Type B pancreatic cell (in vitro differentiated cells): ENCODE measurements at regions not wholly inside any gene's neighbourhood (a gene's known extent, or its start where the extent isn't known, plus 50 kb on each side); places are given as distances from the start of the nearest gene placed in this dataset.

Experiments used
- DNase-seq: peaks from one replicate; pipeline ENCODE4 v3.0.0; 2021; ENCODE audit warnings: mixed read lengths; ENCODE audit not compliant: unreplicated experiment; ENCODE audit errors: extremely low spot score
- H3K27ac Mint-ChIP-seq: 2 replicates; pipeline ENCODE4 v1.8.0; 2021; ENCODE audit warnings: mild to moderate bottlenecking, mixed read lengths
- H3K27me3 Mint-ChIP-seq: 2 replicates; pipeline ENCODE4 v1.8.0; 2021; ENCODE audit warnings: mixed read lengths
- H3K36me3 Mint-ChIP-seq: 2 replicates; pipeline ENCODE4 v1.8.0; 2021; ENCODE audit warnings: mixed read lengths
- H3K4me1 Mint-ChIP-seq: one replicate; pipeline ENCODE4 v1.8.0; 2021; ENCODE audit warnings: mixed read lengths; ENCODE audit not compliant: unreplicated experiment
- H3K4me3 Mint-ChIP-seq: 2 replicates; pipeline ENCODE4 v1.8.0; 2021; ENCODE audit warnings: mild to moderate bottlenecking, mixed read lengths
- H3K9me3 Mint-ChIP-seq: 2 replicates; pipeline ENCODE4 v1.8.0; 2021; ENCODE audit warnings: mixed read lengths
- CTCF ChIP-seq: fragments of 200-600 bp; sonication (generic); conservative IDR thresholded peaks from 2 replicates; pipeline ENCODE4 v1.5.0; 2021; ENCODE audit warnings: antibody characterized with exemption, mild to moderate bottlenecking

- Mint-ChIP-seq H3K27ac (no peak overlapping the region), H3K36me3 (no peaks in the 10 kb centered on the region), H3K27me3 (no peaks in the 10 kb centered on the region), H3K4me1 (no peaks in the 10 kb centered on the region), H3K9me3 (no peaks in the 10 kb centered on the region), H3K4me3 (no peak overlapping the region)
- TF ChIP-seq CTCF: no peak
- DNase-seq: no peak
Measured at GRCh38 chr11:98110030-98110429, 910.7 kb upstream of the CNTN5 start.

GRCh38 chr11:98115873-98116272 is 904.9 kb upstream of the CNTN5 start:
- no peak for DNase-seq
- Mint-ChIP-seq H3K9me3 (no peaks in the 10 kb centered on the region), H3K4me3 (no peak overlapping the region), H3K27me3 (no peaks in the 10 kb centered on the region), H3K36me3 (no peaks in the 10 kb centered on the region), H3K4me1 (no peaks in the 10 kb centered on the region), H3K27ac (no peak overlapping the region)
- TF ChIP-seq CTCF: no peak

- Mint-ChIP-seq H3K27me3 (no peaks in the 10 kb centered on the region), H3K27ac (no peak overlapping the region), H3K4me3 (no peak overlapping the region), H3K36me3 (no peaks in the 10 kb centered on the region), H3K4me1 (no peaks in the 10 kb centered on the region), H3K9me3 (no peaks in the 10 kb centered on the region)
- TF ChIP-seq CTCF: no peak
- no peak for DNase-seq
Measured at GRCh38 chr11:98130117-98130625, 890.6 kb upstream of the CNTN5 start.

- Mint-ChIP-seq H3K27ac (no peak overlapping the region), H3K27me3 (no peaks in the 10 kb centered on the region), H3K9me3 (no peaks in the 10 kb centered on the region), H3K4me3 (no peak overlapping the region), H3K36me3 (no peaks in the 10 kb centered on the region), H3K4me1 (no peaks in the 10 kb centered on the region)
- no peak for DNase-seq
- TF ChIP-seq CTCF: no peak
Measured at GRCh38 chr11:98136357-98136756, 884.4 kb upstream of the CNTN5 start.

- Mint-ChIP-seq H3K4me3 (no peak overlapping the region), H3K27me3 (no peaks in the 10 kb centered on the region), H3K9me3 (no peaks in the 10 kb centered on the region), H3K4me1 (no peaks in the 10 kb centered on the region), H3K36me3 (no peaks in the 10 kb centered on the region), H3K27ac (no peak overlapping the region)
- TF ChIP-seq CTCF: no peak
- DNase-seq: no peak
Measured at GRCh38 chr11:98137437-98137836, 883.3 kb upstream of the CNTN5 start.

GRCh38 chr11:98143661-98144060 is 877.1 kb upstream of the CNTN5 start:
- Mint-ChIP-seq H3K4me3 (no peak overlapping the region), H3K27ac (no peak overlapping the region), H3K9me3 (no peaks in the 10 kb centered on the region), H3K36me3 (no peaks in the 10 kb centered on the region), H3K4me1 (no peaks in the 10 kb centered on the region), H3K27me3 (no peaks in the 10 kb centered on the region)
- DNase-seq: no peak
- no peak for TF ChIP-seq CTCF
